K562 (cell line): ENCODE measurements at regions not wholly inside any gene's neighbourhood (a gene's known extent, or its start where the extent isn't known, plus 50 kb on each side); places are given as distances from the start of the nearest gene placed in this dataset.

Experiments used
- ATAC-seq: fragments of 200-7000 bp; cut with Tn5 transposase; 3 replicates; pipeline ENCODE4 v1.9.1; 2020; ENCODE audit warnings: moderate library complexity
- BruUV-seq: library from RNA; stranded (reverse); fragments of 400-500 nt; replicated peaks from 2 replicates; lab custom pipeline; 2021; lab: Mats Ljungman, UMichigan
- CTCF ChIA-PET: fragments of 300-600 bp; formaldehyde crosslinking; extraction: SDS; loops from one replicate; lab custom pipeline; 2021; ENCODE audit warnings: low intra/inter-chr PET ratio; lab: Yijun Ruan, JAX
- POLR2A ChIA-PET: fragments of 300-600, 350-650 bp; sonication (Branson Sonifier 250); formaldehyde crosslinking; extraction: SDS; loops from one replicate; lab custom pipeline; 2021; ENCODE audit warnings: antibody characterized with exemption, inconsistent platforms; lab: Yijun Ruan, JAX
- DNase-seq, 4 experiments: peaks; one replicate each; pipeline versions ENCODE4 v3.0.0 to v3.0.0-alpha.2; 2011 to 2018; ENCODE audit warnings: low spot score in 3 of 4, mixed read lengths in 3 of 4; ENCODE audit errors: extremely low read depth in 1 of 4
- FAIRE-seq: peaks from 2 replicates; lab custom pipeline; 2011; peaks lifted over from hg19 to GRCh38; lab: Jason Lieb, UNC
- H2AFZ ChIP-seq: 2 replicates; pipeline ENCODE4 v1.6.0; 2011; ENCODE audit warnings: low read depth, low read length, control low read depth, inconsistent platforms
- H3K27ac ChIP-seq: fragments of 200-600 bp; 3 replicates; pipeline ENCODE4 v1.8.0; 2011; ENCODE audit warnings: low read depth, mild to moderate bottlenecking, control low read depth, inconsistent platforms, low read length, moderate library complexity, mixed read lengths; ENCODE audit errors: extremely low read depth
- H3K27me3 ChIP-seq, 2 experiments: fragments of 300-600 bp in 1 of 2; 2 replicates in 1 of 2; 3 replicates in 1 of 2; pipeline versions ENCODE4 v1.6.0 to v1.8.0; 2011; ENCODE audit warnings: inconsistent platforms in 2 of 2, low read length in 2 of 2, mild to moderate bottlenecking in 1 of 2, mixed read lengths in 1 of 2, moderate library complexity in 1 of 2; ENCODE audit not compliant: control insufficient read depth in 2 of 2, insufficient read depth in 2 of 2
- H3K36me3 ChIP-seq: fragments of 300-600 bp; 3 replicates; pipeline ENCODE4 v1.8.0; 2011; ENCODE audit warnings: mild to moderate bottlenecking, low read length, inconsistent platforms; ENCODE audit not compliant: control insufficient read depth, insufficient read depth
- H3K4me1 ChIP-seq, 2 experiments: fragments of 200-600 bp in 1 of 2; replicated peaks in 1 of 2; 2 replicates in 1 of 2; 3 replicates in 1 of 2; pipeline versions ENCODE4 v1.5.1 to v1.8.0; 2011; ENCODE audit warnings: inconsistent platforms in 2 of 2, low read length in 2 of 2, mild to moderate bottlenecking in 1 of 2, mixed read lengths in 1 of 2, moderate library complexity in 1 of 2; ENCODE audit not compliant: control insufficient read depth in 2 of 2, insufficient read depth in 2 of 2
- H3K4me2 ChIP-seq: 2 replicates; pipeline ENCODE4 v1.6.1; 2011; ENCODE audit warnings: low read length, control low read depth, inconsistent platforms, mixed read lengths; ENCODE audit not compliant: insufficient read depth
- H3K4me3 ChIP-seq: fragments of 200-600 bp; sonication (generic), shearing (Covaris generic); 2 replicates; pipeline ENCODE4 v1.5.1; 2016; ENCODE audit warnings: control low read depth, inconsistent platforms
- H3K79me2 ChIP-seq: fragments of 200-600 bp; 3 replicates; pipeline ENCODE4 v1.8.0; 2011; ENCODE audit warnings: low read length, inconsistent platforms; ENCODE audit not compliant: control insufficient read depth, insufficient read depth
- H3K9ac ChIP-seq, 2 experiments: 2 replicates each; pipeline versions ENCODE4 v1.6.0 to v1.6.1; 2011; ENCODE audit warnings: low read depth in 2 of 2, low read length in 2 of 2, control low read depth in 1 of 2, inconsistent platforms in 1 of 2, mild to moderate bottlenecking in 1 of 2, mixed read lengths in 1 of 2; ENCODE audit not compliant: insufficient read depth in 1 of 2
- H3K9me1 ChIP-seq: one replicate; pipeline ENCODE4 v1.6.0; 2011; ENCODE audit warnings: inconsistent platforms, mild to moderate bottlenecking, low read length, moderate library complexity; ENCODE audit not compliant: control insufficient read depth, insufficient read depth
- H3K9me3 ChIP-seq: replicated peaks from 2 replicates; pipeline ENCODE4 v1.5.1; 2011; ENCODE audit warnings: low read depth, low read length, inconsistent platforms; ENCODE audit not compliant: control insufficient read depth, insufficient read depth
- H4K20me1 ChIP-seq: replicated peaks from 2 replicates; pipeline ENCODE4 v1.6.1; 2011; ENCODE audit warnings: low read length, inconsistent platforms, mixed read lengths; ENCODE audit not compliant: control insufficient read depth, insufficient read depth
- EZH2 ChIP-seq: IDR thresholded peaks from 2 replicates; pipeline ENCODE4 v1.6.1; 2012; ENCODE audit warnings: low read depth, mild to moderate bottlenecking, inconsistent platforms, low read length, borderline replicate concordance
- HNRNPH1 ChIP-seq: fragments of 200-400 bp; formaldehyde crosslinking; optimal IDR thresholded peaks from 2 replicates; pipeline ENCODE3; 2017; ENCODE audit warnings: low read depth, mild to moderate bottlenecking, low read length, moderate library complexity
- KLF16 ChIP-seq: IDR thresholded peaks from 2 replicates; pipeline ENCODE4 v1.6.1; 2016; ENCODE audit warnings: antibody characterized with exemption
- POLR2AphosphoS5 ChIP-seq: IDR thresholded peaks from 2 replicates; pipeline ENCODE4 v1.6.1; 2011; ENCODE audit warnings: mild to moderate bottlenecking, low read depth, low read length, moderate library complexity; ENCODE audit not compliant: control insufficient read depth, insufficient read depth
- SP2 ChIP-seq: IDR thresholded peaks from 2 replicates; pipeline ENCODE4 v1.6.1; 2011; ENCODE audit warnings: mild to moderate bottlenecking, low read depth, low read length, moderate library complexity; ENCODE audit not compliant: poor library complexity, severe bottlenecking; ENCODE audit errors: extremely low read depth
- SRSF9 ChIP-seq: fragments of 200-400 bp; formaldehyde crosslinking; IDR thresholded peaks from 2 replicates; pipeline ENCODE4 v1.6.1; 2017; ENCODE audit warnings: low read depth, low read length, borderline replicate concordance
- YBX1 ChIP-seq: fragments of 450-650 bp; IDR thresholded peaks from 2 replicates; pipeline ENCODE4 v1.7.1; 2016; ENCODE audit warnings: mild to moderate bottlenecking
- ZFPM2 ChIP-seq: fragments of 250-450 bp; sonication (Bioruptor Pico); IDR thresholded peaks from 2 replicates; pipeline ENCODE4 v1.5.1; 2022; ENCODE audit warnings: mild to moderate bottlenecking
- ZNF277 ChIP-seq: fragments of 250-450 bp; sonication (Bioruptor Pico); IDR thresholded peaks from 2 replicates; pipeline ENCODE4 v1.8.0; 2022; ENCODE audit warnings: inconsistent platforms, mild to moderate bottlenecking, moderate library complexity, borderline replicate concordance
- WGBS: fragments of 100-300 bp; shearing (Covaris generic); methylation state at CpG from one replicate; pipeline ENCODE4 v1.1.6; 2016; ENCODE audit warnings: low coverage, mixed read lengths; ENCODE audit not compliant: insufficient coverage; ENCODE audit errors: missing lambda C conversion rate; 5-methylcytosine and 5-hydroxymethylcytosine counted together
- in situ Hi-C: fragments of 300-500 bp; cut with MboI; formaldehyde crosslinking; loops from 4 replicates; pipeline ENCODE4 v1.15.0; 2018; ENCODE audit warnings: inconsistent platforms, mixed read lengths
- intact Hi-C: fragments of 100-400 bp; cut with micrococcal nuclease; formaldehyde crosslinking; loops from 2 replicates; pipeline ENCODE4 v1.14.2; 2022
- TF ChIP-seq, protein P1 (sequence below): sonication (generic); IDR thresholded peaks from 2 replicates; pipeline ENCODE4 v1.6.1; 2016
- TF ChIP-seq, protein P2 (sequence below), 2 experiments: fragments of 450-650 bp; IDR thresholded peaks; 2 replicates each; pipeline ENCODE4 v1.6.1; 2016
- TF ChIP-seq, protein P3 (sequence below): fragments of 450-650 bp; IDR thresholded peaks from 2 replicates; pipeline ENCODE4 v1.6.1; 2016; ENCODE audit warnings: low read depth, mild to moderate bottlenecking, moderate library complexity

- ATAC-seq = no peak
Observed at GRCh38 chr15:26029146-26029545, 166.0 kb upstream of the ATP10A start.

More at GRCh38 chr15:26029146-26029545, 166.0 kb upstream of the ATP10A start:
- Histone ChIP-seq H3K27me3 (no peaks in the 10 kb centered on the region; a peak in 3 of 5 replicates), H3K4me2 (no peak overlapping the region), H2AFZ (no peak overlapping the region), H3K9me3 (no peaks in the 10 kb centered on the region), H3K4me3 (no peak overlapping the region), H3K79me2 (no peaks in the 10 kb centered on the region), H3K4me1 (no peaks in the 10 kb centered on the region), H3K9ac (no peak overlapping the region), H4K20me1 (no peaks in the 10 kb centered on the region), H3K36me3 (no peaks in the 10 kb centered on the region), H3K9me1 (no peaks in the 10 kb centered on the region), H3K27ac (no peak overlapping the region)
- in situ Hi-C loops = no loop called here
- FAIRE-seq (no peak), DNase-seq (no peak)
- POLR2A ChIA-PET = no interaction called here
- CTCF ChIA-PET = no interaction called here
- BruUV-seq = no TSS peak
- intact Hi-C loops = no loop called here
- TF ChIP-seq POLR2AphosphoS5 (no peak), KLF16 (no peak), SRSF9 (no peak), HNRNPH1 (no peak), ZFPM2 (CRISPR knock-in tag) (no peak), ZNF277 (CRISPR knock-in tag) (no peak), YBX1 (no peak), SP2 (no peak), EZH2 (no peak)
- TF ChIP-seq, protein P1, sequence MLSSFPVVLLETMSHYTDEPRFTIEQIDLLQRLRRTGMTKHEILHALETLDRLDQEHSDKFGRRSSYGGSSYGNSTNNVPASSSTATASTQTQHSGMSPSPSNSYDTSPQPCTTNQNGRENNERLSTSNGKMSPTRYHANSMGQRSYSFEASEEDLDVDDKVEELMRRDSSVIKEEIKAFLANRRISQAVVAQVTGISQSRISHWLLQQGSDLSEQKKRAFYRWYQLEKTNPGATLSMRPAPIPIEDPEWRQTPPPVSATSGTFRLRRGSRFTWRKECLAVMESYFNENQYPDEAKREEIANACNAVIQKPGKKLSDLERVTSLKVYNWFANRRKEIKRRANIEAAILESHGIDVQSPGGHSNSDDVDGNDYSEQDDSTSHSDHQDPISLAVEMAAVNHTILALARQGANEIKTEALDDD = no peak
- TF ChIP-seq, protein P2, sequence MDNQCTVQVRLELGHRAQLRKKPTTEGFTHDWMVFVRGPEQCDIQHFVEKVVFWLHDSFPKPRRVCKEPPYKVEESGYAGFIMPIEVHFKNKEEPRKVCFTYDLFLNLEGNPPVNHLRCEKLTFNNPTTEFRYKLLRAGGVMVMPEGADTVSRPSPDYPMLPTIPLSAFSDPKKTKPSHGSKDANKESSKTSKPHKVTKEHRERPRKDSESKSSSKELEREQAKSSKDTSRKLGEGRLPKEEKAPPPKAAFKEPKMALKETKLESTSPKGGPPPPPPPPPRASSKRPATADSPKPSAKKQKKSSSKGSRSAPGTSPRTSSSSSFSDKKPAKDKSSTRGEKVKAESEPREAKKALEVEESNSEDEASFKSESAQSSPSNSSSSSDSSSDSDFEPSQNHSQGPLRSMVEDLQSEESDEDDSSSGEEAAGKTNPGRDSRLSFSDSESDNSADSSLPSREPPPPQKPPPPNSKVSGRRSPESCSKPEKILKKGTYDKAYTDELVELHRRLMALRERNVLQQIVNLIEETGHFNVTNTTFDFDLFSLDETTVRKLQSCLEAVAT (IDR thresholded peaks at IDR 0.05) = no peak
- TF ChIP-seq, protein P3, sequence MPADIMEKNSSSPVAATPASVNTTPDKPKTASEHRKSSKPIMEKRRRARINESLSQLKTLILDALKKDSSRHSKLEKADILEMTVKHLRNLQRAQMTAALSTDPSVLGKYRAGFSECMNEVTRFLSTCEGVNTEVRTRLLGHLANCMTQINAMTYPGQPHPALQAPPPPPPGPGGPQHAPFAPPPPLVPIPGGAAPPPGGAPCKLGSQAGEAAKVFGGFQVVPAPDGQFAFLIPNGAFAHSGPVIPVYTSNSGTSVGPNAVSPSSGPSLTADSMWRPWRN = no peak
- TF ChIP-seq, all 486 proteins: peak for 0
- WGBS = 0% methylated on average over 5 of the region's 6 CpGs
